ENCODE measurements at regions not wholly inside any gene's neighbourhood (a gene's known extent, or its start where the extent isn't known, plus 50 kb on each side); places are given as distances from the start of the nearest gene placed in this dataset.
"Not testable (repeated sequence)": the region's sequence is repeated elsewhere in the genome, so short reads cannot be mapped to it uniquely, and the experiment has no call there.

DNA sequence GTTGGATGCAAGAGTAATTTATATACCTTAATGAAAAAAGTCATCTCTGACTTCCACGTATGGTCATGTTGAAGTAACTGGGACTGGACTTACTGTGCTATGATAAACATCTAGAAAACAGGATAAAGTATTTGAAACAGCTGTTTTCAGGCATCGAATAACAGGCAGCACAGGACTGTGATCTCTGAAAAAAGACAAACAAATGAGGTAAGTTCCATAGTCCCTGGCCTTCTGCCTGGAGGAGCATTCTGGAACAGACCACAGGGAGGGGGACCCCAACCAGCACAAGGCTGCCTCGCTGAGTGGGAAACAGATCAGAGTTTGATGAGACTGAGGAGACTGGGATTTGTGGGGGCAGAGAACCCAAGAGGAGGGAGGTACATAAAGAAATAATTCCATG lies 89.1 kb upstream of the HABP2 start:
- DNase-seq (ENCODE audit: low read depth in 2 of 2) = peak in 1 of 2 donors; percentile 14

DNA sequence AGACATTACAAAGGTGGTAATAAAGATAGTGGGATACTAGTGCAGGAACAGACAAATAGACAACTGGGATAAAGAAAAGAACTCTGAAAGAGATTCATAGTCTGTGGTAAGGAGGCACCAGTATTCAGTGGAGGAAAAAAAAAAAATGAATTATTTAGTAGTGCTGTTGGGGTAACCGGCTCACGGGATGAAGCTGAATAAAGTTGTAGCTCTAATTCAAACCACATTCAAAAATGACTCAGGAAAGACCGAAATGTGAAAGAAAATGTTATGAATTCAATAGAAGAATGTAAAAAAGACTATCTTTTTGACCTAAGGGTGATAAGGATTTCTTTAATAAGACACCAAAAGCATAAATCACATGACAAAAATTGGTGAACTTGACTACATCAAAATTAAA lies 83.1 kb upstream of the HABP2 start:
- no peak for DNase-seq (ENCODE audit: low read depth in 2 of 2)

DNA sequence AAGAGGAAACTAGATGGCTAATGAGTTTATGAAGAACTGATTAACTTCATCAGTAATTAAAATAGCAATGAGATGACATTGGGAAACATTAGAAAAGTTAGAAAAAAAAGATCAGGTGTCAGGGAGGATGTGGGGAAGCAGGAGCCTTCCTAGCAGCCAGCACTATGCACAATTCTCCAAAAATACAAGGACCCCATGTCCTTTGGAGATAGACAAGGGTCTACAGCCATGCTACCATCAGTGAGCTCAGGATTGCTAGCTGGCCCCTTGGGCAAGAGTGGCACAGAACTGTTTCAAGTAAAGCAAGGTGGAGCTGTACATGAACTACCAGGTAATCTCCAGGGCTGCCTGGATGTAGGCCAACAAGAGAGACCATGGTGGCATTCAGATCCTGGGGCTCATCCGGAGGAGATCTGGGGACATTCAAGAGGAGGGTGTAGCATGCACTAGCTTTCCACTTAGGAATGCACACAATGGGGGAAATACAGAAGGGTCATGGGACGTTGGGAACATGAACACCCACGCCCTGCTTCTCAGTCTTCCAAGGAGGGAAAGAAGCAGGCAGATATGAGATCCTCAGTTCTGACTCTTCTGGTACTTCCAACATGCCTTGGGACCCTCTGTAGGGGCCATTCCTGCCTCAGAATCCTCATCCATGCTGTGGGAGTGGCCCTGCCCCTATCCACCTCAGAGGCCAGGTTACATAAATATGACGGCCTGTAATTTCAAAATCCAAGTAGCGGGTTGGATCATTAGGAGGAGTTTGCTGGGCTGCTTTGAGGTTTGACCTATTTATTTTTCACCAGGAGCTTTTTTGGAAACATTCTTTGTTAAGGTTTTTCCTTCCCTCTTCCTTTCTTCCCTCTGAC lies 82.2 kb upstream of the HABP2 start:
- no peak for DNase-seq (ENCODE audit: low read depth in 2 of 2)

DNA sequence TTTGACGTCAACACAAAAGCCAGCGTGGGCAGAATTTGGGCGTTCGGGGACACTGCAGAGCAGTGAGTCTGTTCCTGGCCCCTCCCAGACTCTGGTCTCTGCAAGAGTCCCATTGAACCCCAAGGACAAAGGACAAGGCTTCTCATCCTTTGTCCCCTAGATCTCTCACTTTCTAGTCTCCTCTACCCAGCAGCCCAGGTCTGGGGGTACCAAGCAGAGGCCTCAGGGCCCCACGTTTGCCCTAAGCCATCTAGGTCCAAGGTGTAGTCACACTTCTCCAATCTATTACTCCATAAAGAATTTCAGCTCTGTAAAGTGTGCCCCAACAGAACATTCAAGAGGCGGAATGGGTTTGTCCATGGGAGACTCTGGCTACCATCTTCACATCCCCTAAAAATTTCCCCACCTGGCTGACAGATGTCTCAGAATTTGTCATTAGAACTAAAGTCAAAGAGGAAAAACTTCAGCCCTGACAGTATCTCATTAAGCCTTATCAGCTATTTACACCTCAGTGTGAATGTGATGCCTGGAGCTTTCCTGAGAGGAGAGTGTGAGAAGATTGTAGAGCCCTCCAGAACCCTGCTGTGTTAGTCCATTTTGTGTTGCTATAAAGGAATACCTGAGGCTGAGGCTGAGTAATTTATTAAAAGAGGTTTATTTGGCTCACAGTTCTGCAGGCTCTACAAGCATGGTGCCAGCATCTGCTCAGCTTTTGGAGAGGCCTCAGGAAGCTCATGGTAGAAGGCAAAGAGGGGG lies 81.4 kb upstream of the HABP2 start:
- DNase-seq (ENCODE audit: low read depth in 2 of 2) = no peak

DNA sequence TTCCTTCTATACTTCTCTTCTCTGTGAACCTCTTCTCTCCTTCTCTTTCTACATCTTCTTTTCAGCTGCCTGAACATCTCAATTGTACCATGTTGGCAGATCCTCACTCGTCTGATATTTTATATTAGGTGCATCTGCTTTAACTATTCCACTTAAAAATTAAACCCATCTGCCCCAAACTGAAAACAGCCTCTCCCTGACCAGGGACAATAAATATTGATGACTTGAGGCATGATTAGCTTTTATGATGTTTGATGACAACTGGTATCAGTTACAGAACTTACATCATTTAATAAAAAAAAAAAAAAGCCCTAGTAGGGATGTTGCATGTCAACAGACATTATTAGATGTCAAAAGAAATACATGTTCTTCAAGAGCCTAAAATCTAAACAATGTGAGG lies 79.8 kb upstream of the HABP2 start:
- no peak for DNase-seq (ENCODE audit: low read depth in 2 of 2)

DNA sequence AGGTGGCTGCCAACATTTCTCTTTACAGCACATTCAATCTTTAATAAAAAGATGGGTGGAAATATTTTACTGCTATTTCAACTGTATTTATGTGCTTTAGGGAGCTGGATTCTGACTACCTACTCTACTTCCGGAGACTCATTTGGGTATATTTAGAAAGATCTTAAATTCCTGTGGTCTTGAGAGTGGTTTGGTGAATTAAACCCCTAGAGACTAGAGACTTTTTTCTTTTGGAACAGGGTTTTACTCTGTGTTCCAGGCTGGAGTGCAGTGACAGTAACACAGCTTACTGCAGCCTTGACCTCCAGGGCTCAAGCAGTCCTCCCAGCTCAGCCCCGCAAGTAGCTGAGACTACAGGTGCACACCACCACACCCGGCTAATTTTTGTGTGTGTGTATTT lies 79.0 kb upstream of the HABP2 start:
- DNase-seq (ENCODE audit: low read depth in 2 of 2) = no peak

DNA sequence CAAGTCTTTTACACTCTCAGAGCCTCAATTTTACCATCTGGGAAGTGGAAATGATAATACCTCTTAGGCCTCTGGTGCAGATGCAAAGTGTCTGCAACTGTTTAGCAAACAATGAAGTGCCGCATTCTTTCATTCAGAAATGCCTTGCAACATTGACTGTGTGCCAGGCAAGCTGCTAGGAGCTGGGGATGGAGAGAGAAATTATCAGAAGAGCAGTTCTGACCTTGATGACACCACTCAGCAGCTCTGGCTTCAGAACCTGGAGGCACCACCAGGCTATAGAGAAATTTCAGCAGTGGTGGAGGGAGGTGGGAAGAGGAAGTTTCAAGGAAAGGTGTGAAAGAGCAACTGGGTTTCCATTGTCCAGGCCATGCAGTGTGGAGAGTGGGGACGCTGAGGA lies 78.1 kb upstream of the HABP2 start:
- DNase-seq (ENCODE audit: low read depth in 2 of 2) = no peak

DNA sequence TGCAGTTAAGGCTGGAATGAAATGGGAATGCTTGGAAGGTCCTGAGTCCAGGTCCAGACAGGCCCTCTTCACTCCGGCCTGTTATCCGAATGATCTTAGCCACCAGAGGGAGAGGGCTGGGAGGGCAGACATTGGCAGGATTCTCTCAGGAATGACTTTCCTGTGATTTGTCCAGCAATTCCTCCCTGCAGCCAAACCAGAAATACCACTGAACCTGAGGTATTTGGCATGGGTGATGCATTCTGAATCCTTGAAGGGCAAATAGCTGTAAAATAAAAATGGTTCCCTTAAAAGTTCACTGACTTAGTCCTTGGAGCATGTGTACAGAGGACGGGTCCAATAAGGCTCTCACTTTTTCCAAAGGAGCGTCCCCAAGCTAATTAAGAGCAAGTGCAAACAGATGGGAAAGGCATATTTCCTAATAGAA lies 77.5 kb upstream of the HABP2 start:
- DNase-seq (ENCODE audit: low read depth in 2 of 2) = no peak

DNA sequence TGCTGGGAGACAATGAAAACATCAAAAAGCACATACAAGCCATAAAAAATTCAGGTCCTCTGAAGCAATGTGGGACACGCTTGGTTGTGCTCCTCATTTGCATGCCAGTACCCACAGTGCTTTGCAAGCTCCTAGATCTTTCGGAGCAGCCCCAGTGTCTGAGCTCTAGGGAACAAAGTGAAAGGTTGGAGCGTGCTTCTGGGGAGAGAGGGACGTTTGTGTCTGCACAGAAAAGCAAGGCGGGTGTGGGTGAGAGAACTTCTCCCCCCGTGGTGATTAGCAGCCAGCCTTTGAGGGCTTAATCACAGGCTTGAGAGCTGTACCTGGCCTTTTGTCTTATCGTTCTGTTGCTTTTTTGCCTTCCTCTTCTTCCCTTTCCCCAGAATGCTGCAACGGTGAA lies 76.7 kb upstream of the HABP2 start:
- DNase-seq (ENCODE audit: low read depth in 2 of 2) = no peak

DNA sequence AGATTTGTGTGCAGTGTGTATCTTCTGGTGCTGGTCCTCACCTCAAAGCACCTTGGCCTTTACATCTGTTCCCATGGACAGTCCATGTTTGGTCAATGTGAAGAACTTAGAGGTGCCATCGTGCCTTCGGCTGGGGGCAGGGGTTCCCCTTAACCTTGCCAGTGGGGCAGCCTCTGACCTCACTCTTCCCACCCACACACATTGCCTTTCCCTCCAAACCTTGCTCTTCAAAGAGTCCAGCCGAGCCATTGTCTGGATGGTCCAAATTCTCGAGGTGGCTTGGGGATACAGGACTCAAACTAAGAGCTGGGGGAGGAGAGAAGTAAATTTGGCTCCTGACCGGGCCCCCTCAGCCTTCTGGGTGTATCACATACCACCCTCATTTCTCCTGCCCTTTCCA lies 76.2 kb upstream of the HABP2 start:
- DNase-seq (ENCODE audit: low read depth in 2 of 2) = no peak

DNA sequence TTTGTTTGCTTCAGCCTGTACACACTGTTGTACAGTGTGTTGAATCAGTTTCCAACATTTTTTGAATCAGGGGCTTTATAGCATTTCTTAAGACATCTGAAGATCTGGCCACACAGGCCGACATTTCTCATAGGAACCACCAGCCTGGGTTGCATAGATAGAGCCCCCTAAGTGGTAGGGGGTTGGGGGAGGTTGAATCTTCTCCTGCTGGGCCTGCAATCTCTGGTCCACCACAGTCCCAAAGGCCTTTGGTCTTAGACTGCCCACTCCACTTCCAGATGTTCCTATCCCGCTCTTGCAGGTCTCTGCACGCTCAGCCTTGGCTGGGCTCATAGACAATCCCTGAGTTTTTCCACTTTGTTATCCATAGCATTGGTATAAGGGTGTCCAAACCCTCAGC lies 75.4 kb upstream of the HABP2 start:
- no peak for DNase-seq (ENCODE audit: low read depth in 2 of 2)

DNA sequence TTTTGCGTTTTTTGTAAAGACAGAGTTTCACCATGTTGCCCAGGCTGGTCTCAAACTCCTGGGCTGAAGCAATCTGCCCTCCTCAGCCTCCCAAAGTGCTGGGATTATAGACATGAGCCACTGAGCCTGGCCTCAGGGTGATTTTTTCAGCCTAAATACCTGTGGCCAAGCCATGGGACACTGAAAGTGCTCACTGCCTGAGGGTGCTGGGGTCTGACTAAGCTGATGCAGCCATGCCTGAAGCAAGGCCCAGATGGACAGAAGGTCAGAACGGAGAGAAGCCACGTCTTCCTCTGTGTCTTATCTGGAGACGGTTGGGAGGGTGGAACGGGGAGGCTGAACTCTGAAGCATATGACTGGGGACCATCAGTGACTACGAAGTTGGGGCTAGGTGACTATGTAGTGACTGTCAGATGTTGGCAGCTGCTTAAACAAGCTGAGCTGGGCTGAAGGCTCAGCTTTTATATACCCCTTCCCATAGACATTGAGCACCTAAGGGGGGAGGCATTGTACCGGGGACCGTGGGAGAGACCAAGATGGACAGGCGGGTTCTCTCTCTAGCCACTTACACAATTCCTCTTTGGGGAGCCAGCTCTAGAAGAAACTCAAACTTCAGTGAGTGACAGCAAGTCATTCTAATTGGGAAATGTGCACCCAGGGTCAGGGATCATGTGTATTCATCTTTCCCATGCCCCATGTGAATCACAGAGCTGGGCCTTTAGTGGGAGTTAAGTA lies 73.3 kb upstream of the HABP2 start:
- DNase-seq (ENCODE audit: low read depth in 2 of 2) = no peak

DNA sequence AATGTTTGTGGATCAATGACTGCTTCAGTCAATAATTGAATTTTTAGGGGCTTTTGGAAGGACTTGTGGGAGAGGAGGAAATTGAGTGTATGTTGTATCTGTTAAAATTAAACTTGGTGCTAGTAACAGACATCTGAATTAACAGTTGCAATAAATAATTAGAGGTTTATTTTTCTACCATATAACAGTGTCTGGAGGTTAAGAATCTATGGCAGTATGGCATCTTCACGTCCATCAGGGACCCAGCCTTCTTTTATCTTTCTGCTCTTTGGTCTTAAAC lies 72.8 kb upstream of the HABP2 start:
- DNase-seq (ENCODE audit: low read depth in 2 of 2) = no peak

DNA sequence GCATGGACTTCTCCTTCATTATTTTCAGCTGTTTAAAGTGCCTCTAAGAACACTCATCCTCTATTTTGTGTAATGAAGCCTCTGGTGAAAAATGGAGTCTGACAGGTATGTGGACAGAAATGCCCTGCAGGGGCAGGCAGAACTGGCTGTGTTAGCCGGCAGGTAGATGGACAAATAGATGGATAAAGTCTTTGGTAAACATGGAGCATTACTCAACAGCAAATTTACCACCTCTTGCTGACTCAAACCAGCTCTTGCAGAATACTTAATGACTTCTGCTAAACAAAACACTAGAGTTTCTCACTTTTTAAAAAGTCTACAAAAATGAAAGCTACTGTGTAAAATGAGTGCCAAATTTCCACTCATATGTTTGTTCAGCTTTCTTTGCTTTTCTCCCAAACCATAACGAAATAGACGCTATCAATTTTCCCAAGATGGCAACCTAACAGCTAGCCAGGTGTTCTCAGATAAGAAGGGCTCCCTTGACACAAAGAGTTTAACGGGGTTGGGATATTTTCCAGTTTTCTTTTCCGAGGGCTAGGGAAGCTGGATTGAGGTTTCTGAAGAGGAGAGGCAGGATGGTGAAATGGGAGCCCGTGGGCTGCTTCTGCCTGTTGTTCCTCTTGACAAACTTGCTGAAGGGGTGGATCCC lies 71.9 kb upstream of the HABP2 start:
- no peak for DNase-seq (ENCODE audit: low read depth in 2 of 2)

DNA sequence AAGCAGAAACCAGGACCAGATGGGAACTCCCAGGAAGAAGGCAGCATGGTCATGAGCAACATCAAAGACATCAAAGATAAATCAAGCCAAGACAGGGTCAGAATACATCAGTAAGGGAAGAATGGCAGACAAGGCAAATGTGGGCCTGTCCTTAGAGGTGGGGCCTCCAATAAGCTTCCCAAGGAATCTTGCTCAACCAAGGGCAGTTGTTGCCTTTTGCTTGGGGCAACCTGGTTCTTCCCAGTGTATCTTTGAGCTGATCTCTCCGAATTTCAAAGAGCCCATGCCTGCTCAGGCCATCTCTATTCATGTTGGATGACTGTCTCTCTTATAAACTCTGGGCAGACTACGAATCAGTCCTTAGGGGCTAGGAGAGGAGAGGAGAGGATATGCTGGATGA lies 68.4 kb upstream of the HABP2 start:
- no peak for DNase-seq (ENCODE audit: low read depth in 2 of 2)

DNA sequence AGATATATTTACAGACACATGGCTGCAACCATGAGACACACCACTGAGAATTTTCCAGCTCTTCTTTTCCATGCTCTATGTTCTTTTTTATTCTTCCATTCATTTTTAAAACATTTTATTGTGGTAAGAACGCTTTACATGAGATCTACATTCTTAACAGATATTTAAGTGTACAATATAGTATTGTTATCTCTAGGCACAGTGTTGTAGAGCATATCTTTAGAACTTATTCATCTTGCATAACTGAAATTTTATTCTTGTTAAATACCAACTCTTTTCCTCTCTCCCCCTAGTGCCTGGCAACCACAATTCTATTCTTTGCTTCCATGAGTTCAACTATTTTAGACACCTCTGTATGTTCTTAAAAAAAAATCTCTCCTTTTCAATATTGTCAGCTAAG lies 67.1 kb upstream of the HABP2 start:
- DNase-seq (ENCODE audit: low read depth in 2 of 2) = no peak

DNA sequence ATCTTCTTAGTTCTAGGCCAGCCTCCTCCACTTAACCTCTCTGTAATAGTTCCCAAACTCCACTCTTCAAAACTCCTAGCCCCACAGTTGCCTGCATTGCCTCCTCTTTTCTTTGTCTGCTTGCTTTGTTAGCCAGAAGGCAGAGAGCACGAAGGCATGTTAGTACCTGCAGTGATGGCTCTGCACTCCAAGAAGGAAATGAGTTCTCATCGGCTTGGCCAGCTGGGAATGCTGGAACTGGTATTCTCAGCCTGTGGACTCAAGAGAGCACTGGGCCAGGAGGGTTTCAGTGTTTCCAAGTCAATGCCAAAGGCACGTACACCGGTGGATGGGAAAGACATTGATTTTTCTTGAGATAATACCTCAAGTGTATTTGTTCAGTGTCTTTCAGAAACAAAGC lies 66.3 kb upstream of the HABP2 start:
- DNase-seq (ENCODE audit: low read depth in 2 of 2) = no peak

DNA sequence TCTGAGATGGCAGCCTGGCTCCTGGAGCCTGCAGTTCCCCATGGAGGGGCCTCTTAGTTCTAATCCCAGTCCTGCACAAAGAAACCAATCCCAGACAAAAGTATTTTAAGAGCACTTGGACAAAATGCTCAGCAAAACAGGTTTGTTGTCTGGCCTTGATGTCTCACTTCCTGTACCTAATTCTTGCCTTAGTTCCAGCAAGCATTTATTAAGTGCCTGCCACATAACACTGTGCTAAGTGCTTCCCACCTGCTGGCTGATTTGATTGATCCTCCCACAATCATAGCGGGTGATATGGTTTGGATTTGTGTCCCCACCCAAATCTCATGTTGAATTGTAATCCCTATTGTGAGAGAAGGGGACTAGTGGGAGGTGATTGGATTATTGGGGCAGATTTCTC lies 65.7 kb upstream of the HABP2 start:
- DNase-seq (ENCODE audit: low read depth in 2 of 2) = no peak

DNA sequence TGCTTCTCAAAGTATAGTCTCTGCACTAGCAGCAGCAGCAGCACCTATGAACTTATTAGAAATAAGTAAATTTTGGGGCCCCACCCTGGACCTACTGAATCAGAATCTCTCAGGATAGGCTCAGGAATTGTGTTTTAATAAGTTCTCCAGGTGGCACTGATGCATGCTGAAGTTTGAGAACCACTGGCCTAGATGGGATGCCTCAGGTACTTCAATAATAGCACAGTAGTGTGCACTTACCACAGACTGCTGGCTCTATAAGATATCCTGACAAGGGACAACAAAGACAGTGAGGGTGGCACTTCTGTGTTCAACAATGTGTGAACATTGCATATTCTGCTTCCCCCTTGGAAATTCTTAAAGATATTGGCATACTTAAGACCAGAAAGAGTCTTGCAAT lies 64.7 kb upstream of the HABP2 start:
- no peak for DNase-seq (ENCODE audit: low read depth in 2 of 2)

DNA sequence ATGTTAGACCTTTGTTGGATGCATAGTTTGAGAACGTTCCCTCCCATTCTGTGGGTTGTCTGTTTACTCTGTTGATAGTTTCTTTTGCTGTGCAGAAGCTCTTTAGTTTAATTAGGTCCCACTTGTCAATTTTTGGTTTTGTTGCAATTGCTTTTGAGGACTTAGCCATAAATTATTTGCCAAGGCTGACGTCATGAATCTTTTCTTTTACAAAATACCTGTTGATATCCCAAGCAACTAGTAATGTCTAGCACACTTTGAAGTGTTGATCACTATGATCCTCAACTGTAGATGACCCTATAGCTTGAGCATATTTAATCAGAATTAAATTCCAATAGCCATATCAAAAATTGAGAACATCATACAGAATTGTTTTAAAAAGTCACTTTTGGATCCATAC lies 63.3 kb upstream of the HABP2 start:
- DNase-seq (ENCODE audit: low read depth in 2 of 2) = not testable (repeated sequence)

DNA sequence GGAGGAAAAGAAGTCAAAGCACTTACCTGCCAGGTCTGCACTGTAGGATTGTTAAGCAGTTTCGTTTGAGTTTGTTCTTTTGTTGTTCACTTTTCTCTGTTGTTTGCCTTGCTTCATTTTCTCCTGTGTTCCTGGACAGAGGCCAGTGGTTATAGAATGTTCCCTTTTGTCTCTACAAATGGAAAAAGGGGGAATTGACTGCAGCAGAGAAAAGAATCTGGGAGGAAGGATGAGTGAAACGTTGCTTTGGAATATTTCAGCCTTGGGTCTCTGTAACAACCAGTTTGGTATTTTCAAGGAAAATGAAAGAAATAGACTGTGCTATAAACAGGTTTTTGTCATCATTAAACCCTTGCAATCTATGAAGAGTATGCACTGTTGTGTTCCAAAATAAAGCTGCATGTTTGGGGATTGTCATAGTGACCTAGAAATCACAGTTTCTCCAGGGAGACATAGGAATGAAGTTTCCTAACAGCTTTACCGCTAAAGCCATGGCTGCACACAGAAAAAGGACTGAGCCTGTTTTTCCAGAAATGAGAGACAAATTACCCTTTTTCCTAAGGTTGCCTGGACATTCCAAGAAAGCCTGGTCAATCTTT lies 60.8 kb upstream of the HABP2 start:
- no peak for DNase-seq (ENCODE audit: low read depth in 2 of 2)

DNA sequence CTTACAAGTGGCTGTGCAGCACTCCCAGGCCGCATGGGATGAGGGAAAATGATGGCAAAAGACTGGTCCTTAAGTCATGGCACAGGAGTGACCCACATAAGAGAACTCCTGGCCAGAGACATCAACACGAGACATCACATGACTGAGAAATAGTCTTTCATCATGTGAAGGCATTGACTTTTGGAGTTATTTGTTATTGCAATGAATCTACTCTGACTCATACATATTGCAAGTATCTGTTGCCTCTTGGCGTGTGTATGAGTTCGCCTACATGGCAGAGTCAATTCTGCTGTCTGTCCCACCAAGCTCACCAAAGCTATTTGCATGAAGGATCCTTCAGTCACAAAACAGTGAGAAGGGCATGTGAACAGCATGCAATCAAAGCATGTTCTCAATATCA lies 59.7 kb upstream of the HABP2 start:
- no peak for DNase-seq (ENCODE audit: low read depth in 2 of 2)

Measured in dermis microvascular lymphatic vessel endothelial cell (primary cell).